ENCODE measurements at regions not wholly inside any gene's neighbourhood (a gene's known extent, or its start where the extent isn't known, plus 50 kb on each side); places are given as distances from the start of the nearest gene placed in this dataset.

- dilution Hi-C loops (cut with MboI; ENCODE audit: extremely low pct_ligation_motif_present, low sequenced_read_pairs): no loop called here
- Histone ChIP-seq H3K9me1 (replicated peaks; ENCODE audit: control insufficient read depth, extremely low read depth, insufficient read depth, low read length) (no peaks in the 10 kb centered on the region), H3K9ac (replicated peaks; ENCODE audit: extremely low read depth, insufficient read depth, low read length) (no peak overlapping the region), H3K4me3 (replicated peaks in 1 of 3; ENCODE audit: insufficient read depth in 1 of 3, low read depth in 1 of 3, low read length in 3 of 3) (no peak overlapping the region), H3K27ac (ENCODE audit: insufficient read depth, low read depth, low read length) (no peak overlapping the region), H3K79me2 (ENCODE audit: control insufficient read depth, insufficient read depth, low read length) (no peaks in the 10 kb centered on the region), H4K20me1 (replicated peaks; ENCODE audit: control insufficient read depth, extremely low read depth, insufficient read depth, low read length) (no peaks in the 10 kb centered on the region), H3K4me1 (ENCODE audit: control insufficient read depth, extremely low read depth, insufficient read depth, low read length) (no peaks in the 10 kb centered on the region), H3K27me3 (ENCODE audit: control insufficient read depth in 2 of 2, insufficient read depth in 2 of 2, low read length in 2 of 2) (no peaks in the 10 kb centered on the region), H3K9me3 (replicated peaks; ENCODE audit: control insufficient read depth, insufficient read depth, low read length) (no peaks in the 10 kb centered on the region), H3K36me3 (ENCODE audit: control insufficient read depth in 2 of 2, extremely low read depth in 1 of 2, insufficient read depth in 2 of 2, low read length in 2 of 2) (no peaks in the 10 kb centered on the region), H2AFZ (ENCODE audit: low read depth, low read length) (no peak overlapping the region), H3K4me2 (ENCODE audit: insufficient read depth, low read length) (no peak overlapping the region)
- TF ChIP-seq FOS (IDR thresholded peaks at IDR 0.05; ENCODE audit: borderline replicate concordance, insufficient read depth, low read length): no peak
- TF ChIP-seq, protein P1, sequence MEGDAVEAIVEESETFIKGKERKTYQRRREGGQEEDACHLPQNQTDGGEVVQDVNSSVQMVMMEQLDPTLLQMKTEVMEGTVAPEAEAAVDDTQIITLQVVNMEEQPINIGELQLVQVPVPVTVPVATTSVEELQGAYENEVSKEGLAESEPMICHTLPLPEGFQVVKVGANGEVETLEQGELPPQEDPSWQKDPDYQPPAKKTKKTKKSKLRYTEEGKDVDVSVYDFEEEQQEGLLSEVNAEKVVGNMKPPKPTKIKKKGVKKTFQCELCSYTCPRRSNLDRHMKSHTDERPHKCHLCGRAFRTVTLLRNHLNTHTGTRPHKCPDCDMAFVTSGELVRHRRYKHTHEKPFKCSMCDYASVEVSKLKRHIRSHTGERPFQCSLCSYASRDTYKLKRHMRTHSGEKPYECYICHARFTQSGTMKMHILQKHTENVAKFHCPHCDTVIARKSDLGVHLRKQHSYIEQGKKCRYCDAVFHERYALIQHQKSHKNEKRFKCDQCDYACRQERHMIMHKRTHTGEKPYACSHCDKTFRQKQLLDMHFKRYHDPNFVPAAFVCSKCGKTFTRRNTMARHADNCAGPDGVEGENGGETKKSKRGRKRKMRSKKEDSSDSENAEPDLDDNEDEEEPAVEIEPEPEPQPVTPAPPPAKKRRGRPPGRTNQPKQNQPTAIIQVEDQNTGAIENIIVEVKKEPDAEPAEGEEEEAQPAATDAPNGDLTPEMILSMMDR (IDR thresholded peaks at IDR 0.05; ENCODE audit: extremely low read depth in 1 of 2, insufficient read depth in 1 of 2, low read depth in 1 of 2, low read length in 2 of 2): no peak
- no peak for TF ChIP-seq POLR2A (IDR thresholded peaks at IDR 0.05; ENCODE audit: low read depth, low read length)
- no peak for TF ChIP-seq MYC (IDR thresholded peaks at IDR 0.05; ENCODE audit: low read depth, low read length)
- no peak for TF ChIP-seq POLR2AphosphoS5 (IDR thresholded peaks at IDR 0.05; ENCODE audit: insufficient read depth, low read depth, low read length)
- TF ChIP-seq, protein P2, sequence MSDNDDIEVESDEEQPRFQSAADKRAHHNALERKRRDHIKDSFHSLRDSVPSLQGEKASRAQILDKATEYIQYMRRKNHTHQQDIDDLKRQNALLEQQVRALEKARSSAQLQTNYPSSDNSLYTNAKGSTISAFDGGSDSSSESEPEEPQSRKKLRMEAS (IDR thresholded peaks at IDR 0.05; ENCODE audit: insufficient read depth, insufficient read length): no peak
- no peak for TF ChIP-seq EZH2 (IDR thresholded peaks at IDR 0.05; ENCODE audit: borderline replicate concordance, low read depth, low read length, severe bottlenecking)
- TF ChIP-seq JUN (IDR thresholded peaks at IDR 0.05; ENCODE audit: borderline replicate concordance, insufficient read depth, insufficient read length, low read depth): no peak
- no peak for TF ChIP-seq GATA2 (IDR thresholded peaks at IDR 0.05; ENCODE audit: insufficient read depth, insufficient read length, low read depth, low read length)
- intact Hi-C loops (cut with micrococcal nuclease): no loop called here
- no peak for DNase-seq (ENCODE audit: low read depth, low spot score)
- no TSS peak for BruUV-seq (replicated peaks)
- FAIRE-seq: no peak
- ChIA-PET POLR2A (no interaction called here), CTCF (no interaction called here)
Measured at GRCh38 chr6:23511817-23512216, 614.2 kb upstream of the NRSN1 start.
